GM12878 (cell line): ENCODE measurements at regions not wholly inside any gene's neighbourhood (a gene's known extent, or its start where the extent isn't known, plus 50 kb on each side); places are given as distances from the start of the nearest gene placed in this dataset.

Experiments used
- ATAC-seq: fragments of 200-7000 bp; cut with Tn5 transposase; 3 replicates; pipeline ENCODE4 v1.9.1; 2020; ENCODE audit warnings: mild to moderate bottlenecking, moderate library complexity
- BruUV-seq: library from RNA; stranded (reverse); fragments of 400-500 nt; replicated peaks from 2 replicates; lab custom pipeline; 2021; lab: Mats Ljungman, UMichigan
- CTCF ChIA-PET: fragments of 300-600 bp; sonication (Branson Sonifier 250); formaldehyde crosslinking; extraction: SDS; loops from one replicate; lab custom pipeline; 2021; ENCODE audit warnings: inconsistent platforms; lab: Yijun Ruan, JAX
- POLR2A ChIA-PET: fragments of 350-600 bp; formaldehyde crosslinking; extraction: SDS; loops from one replicate; lab custom pipeline; 2021; ENCODE audit warnings: inconsistent platforms; lab: Charles Lee
- RAD21 ChIA-PET: fragments of 300-600 bp; sonication (Branson Sonifier 250); formaldehyde crosslinking; loops from one replicate; lab custom pipeline; 2023; ENCODE audit warnings: antibody characterized with exemption; ENCODE audit not compliant: unreplicated experiment; lab: Charles Lee
- SMC1A ChIA-PET: fragments of 300-600 bp; sonication (Branson Sonifier 250); formaldehyde crosslinking; loops from one replicate; lab custom pipeline; 2023; ENCODE audit not compliant: unreplicated experiment, uncharacterized antibody; lab: Charles Lee
- DNase-seq: peaks from one replicate; pipeline ENCODE4 v3.0.0-alpha.2; 2011; ENCODE audit warnings: low read depth, low spot score
- FAIRE-seq: peaks from 3 replicates; lab custom pipeline; 2011; peaks lifted over from hg19 to GRCh38; lab: Jason Lieb, UNC
- H2AFZ ChIP-seq: 2 replicates; pipeline ENCODE4 v1.6.0; 2011; ENCODE audit warnings: low read depth, low read length, control low read depth; ENCODE audit not compliant: control insufficient read depth
- H3K27ac ChIP-seq: 2 replicates; pipeline ENCODE4 v1.5.1; 2011; ENCODE audit warnings: control low read depth; ENCODE audit not compliant: control insufficient read depth, insufficient read depth
- H3K27me3 ChIP-seq, 2 experiments: replicated peaks in 1 of 2; 2 replicates each; pipeline versions ENCODE4 v1.6.0 to v1.6.1; 2011; ENCODE audit warnings: low read length in 1 of 2; ENCODE audit not compliant: control insufficient read depth in 2 of 2, insufficient read depth in 2 of 2
- H3K36me3 ChIP-seq, 2 experiments: 2 replicates each; pipeline ENCODE4 v1.5.1; 2011; ENCODE audit warnings: low read length in 1 of 2; ENCODE audit not compliant: control insufficient read depth in 2 of 2, insufficient read depth in 2 of 2
- H3K4me1 ChIP-seq: 2 replicates; pipeline ENCODE4 v1.6.1; 2011; ENCODE audit warnings: mild to moderate bottlenecking, low read length, moderate library complexity, mixed read lengths; ENCODE audit not compliant: control insufficient read depth, insufficient read depth
- H3K4me2 ChIP-seq: 2 replicates; pipeline ENCODE4 v1.6.0; 2011; ENCODE audit warnings: control low read depth; ENCODE audit not compliant: control insufficient read depth, insufficient read depth
- H3K4me3 ChIP-seq: fragments of 200-600 bp; sonication (generic); 2 replicates; pipeline ENCODE4 v1.5.1; 2016
- H3K79me2 ChIP-seq: 2 replicates; pipeline ENCODE4 v1.6.0; 2011; ENCODE audit warnings: low read length; ENCODE audit not compliant: control insufficient read depth, insufficient read depth
- H3K9ac ChIP-seq: 2 replicates; pipeline ENCODE4 v1.8.0; 2011; ENCODE audit warnings: low read length, control low read depth, mixed read lengths; ENCODE audit not compliant: control insufficient read depth, insufficient read depth
- H3K9me3 ChIP-seq: replicated peaks from 3 replicates; pipeline ENCODE4 v1.5.1; 2011; ENCODE audit warnings: mild to moderate bottlenecking, low read length; ENCODE audit not compliant: control insufficient read depth, insufficient read depth
- H4K20me1 ChIP-seq: 2 replicates; pipeline ENCODE4 v1.6.0; 2011; ENCODE audit not compliant: control insufficient read depth, insufficient read depth
- RAD21 ChIP-seq: IDR thresholded peaks from 2 replicates; pipeline ENCODE4 v1.6.1; 2011; ENCODE audit warnings: mild to moderate bottlenecking, low read depth, low read length, moderate library complexity; ENCODE audit not compliant: insufficient read depth
- RUNX3 ChIP-seq: IDR thresholded peaks from 2 replicates; pipeline ENCODE4 v1.6.1; 2012; ENCODE audit warnings: low read length, inconsistent platforms
- SMC3 ChIP-seq: IDR thresholded peaks from 2 replicates; pipeline ENCODE4 v1.6.1; 2011; ENCODE audit warnings: low read length, improper control_type of control experiment, borderline replicate concordance
- SREBF2 ChIP-seq: IDR thresholded peaks from 2 replicates; pipeline ENCODE4 v1.6.1; 2012; ENCODE audit warnings: mild to moderate bottlenecking, low read length
- STAT3 ChIP-seq: IDR thresholded peaks from 2 replicates; pipeline ENCODE4 v1.6.1; 2011; ENCODE audit warnings: low read depth, low read length, improper control_type of control experiment
- YBX1 ChIP-seq: fragments of 450-650 bp; IDR thresholded peaks from 2 replicates; pipeline ENCODE4 v1.6.1; 2016; ENCODE audit warnings: antibody characterized with exemption
- WGBS: methylation state at CpG from one replicate; pipeline ENCODE4 v1.1.6; 2016; ENCODE audit warnings: low lambda C conversion rate; ENCODE audit not compliant: insufficient replicate concordance, insufficient coverage; ENCODE audit errors: missing lambda C conversion rate; 5-methylcytosine and 5-hydroxymethylcytosine counted together
- in situ Hi-C: fragments of 300-500 bp; cut with MboI; formaldehyde crosslinking; loops from 9 replicates; pipeline ENCODE4 v1.14.3; 2018; ENCODE audit warnings: mixed read lengths
- intact Hi-C: fragments of 100-400 bp; cut with micrococcal nuclease; formaldehyde crosslinking; loops from one replicate; pipeline ENCODE4 v1.14.2; 2022; ENCODE audit not compliant: unreplicated experiment
- TF ChIP-seq, protein P1 (sequence below), 3 experiments: IDR thresholded peaks in 2 of 3; conservative IDR thresholded peaks in 1 of 3; 2 replicates each; pipeline ENCODE4 v1.5.1; 2011; ENCODE audit warnings: low read depth in 3 of 3, low read length in 3 of 3, mild to moderate bottlenecking in 3 of 3, control low read depth in 2 of 3, moderate library complexity in 2 of 3, inconsistent platforms in 1 of 3, mixed read lengths in 1 of 3; ENCODE audit not compliant: control insufficient read depth in 2 of 3, insufficient read depth in 1 of 3; ENCODE audit errors: extremely low read depth in 1 of 3

DNA sequence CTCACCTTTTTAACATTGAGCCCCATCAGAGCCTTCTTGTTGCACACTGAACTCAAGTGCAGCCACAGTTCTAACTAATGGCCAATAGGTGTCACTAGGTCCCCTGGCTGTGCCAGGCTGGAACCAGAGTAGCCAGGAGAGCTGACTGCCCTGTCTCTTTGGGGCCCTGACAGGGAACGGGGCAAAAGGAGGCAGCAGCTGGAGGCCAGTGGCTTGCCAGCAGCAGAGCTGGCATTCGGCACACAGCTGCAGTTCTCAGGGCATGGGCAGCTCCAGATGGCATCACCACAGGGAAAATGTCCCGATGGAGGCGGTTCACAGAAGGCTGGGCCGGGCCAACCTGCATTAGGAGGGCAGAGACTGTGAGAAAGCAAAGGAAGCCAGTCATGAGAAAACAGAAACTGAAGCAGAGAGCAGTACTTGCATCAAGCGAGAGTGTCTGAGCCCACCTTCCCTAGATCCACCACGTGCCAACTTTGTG, 188.6 kb downstream of the FCRL5 start:
- WGBS = 1% methylated on average over 7 of the region's 7 CpGs
- in situ Hi-C loops = no loop called here
- no peaks in the 10 kb centered on the region for H3K9me3 ChIP-seq
- POLR2A ChIA-PET = no interaction called here
- no TSS peak for BruUV-seq
- RAD21 ChIA-PET = interaction anchor here (1.3 to 1.7 kb wide), 2 partner anchors 131 to 142 kb away, joined by 3 to 4 read pairs; no protein-coding TSS in a partner anchor
- TF ChIP-seq RAD21 (peak; percentile 49; the same call in 1 of the 2 replicates), SMC3 (peak; percentile 34; the same call in 1 of the 2 replicates), STAT3 (no peak), SREBF2 (no peak), YBX1 (no peak), RUNX3 (0 out of 2 replicates have a peak, but pooled peaks have one; percentile 5)
- TF ChIP-seq, protein P1, sequence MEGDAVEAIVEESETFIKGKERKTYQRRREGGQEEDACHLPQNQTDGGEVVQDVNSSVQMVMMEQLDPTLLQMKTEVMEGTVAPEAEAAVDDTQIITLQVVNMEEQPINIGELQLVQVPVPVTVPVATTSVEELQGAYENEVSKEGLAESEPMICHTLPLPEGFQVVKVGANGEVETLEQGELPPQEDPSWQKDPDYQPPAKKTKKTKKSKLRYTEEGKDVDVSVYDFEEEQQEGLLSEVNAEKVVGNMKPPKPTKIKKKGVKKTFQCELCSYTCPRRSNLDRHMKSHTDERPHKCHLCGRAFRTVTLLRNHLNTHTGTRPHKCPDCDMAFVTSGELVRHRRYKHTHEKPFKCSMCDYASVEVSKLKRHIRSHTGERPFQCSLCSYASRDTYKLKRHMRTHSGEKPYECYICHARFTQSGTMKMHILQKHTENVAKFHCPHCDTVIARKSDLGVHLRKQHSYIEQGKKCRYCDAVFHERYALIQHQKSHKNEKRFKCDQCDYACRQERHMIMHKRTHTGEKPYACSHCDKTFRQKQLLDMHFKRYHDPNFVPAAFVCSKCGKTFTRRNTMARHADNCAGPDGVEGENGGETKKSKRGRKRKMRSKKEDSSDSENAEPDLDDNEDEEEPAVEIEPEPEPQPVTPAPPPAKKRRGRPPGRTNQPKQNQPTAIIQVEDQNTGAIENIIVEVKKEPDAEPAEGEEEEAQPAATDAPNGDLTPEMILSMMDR (IDR thresholded peaks at IDR 0.05 in 2 of 3, conservative IDR thresholded peaks at IDR 0.05 in 1 of 3; ENCODE audit: control insufficient read depth in 2 of 3, extremely low read depth in 1 of 3, insufficient read depth in 1 of 3, low read depth in 3 of 3, low read length in 3 of 3) = peak; percentile 57 to 72 (median 70)
- TF ChIP-seq, all 136 proteins: peak for 4
- no peak overlapping the region for H3K4me3 ChIP-seq
- SMC1A ChIA-PET = interaction anchor here (1.0 to 1.6 kb wide), 6 partner anchors 9 to 167 kb away, joined by 3 to 7 read pairs (median 4); no protein-coding TSS in a partner anchor
- intact Hi-C loops = loop anchor here (5.0 kb wide), 1 partner anchor 56 kb away; no protein-coding TSS in a partner anchor
- no peaks in the 10 kb centered on the region for H3K36me3 ChIP-seq
- no peaks in the 10 kb centered on the region for H4K20me1 ChIP-seq
- FAIRE-seq = peak; percentile 18
- H3K4me2 ChIP-seq = peak overlapping the region; percentile 41; the same call in 1 of the 2 replicates
- H2AFZ ChIP-seq = peak overlapping the region; percentile 8
- CTCF ChIA-PET = interaction anchor here (1.0 to 2.3 kb wide), 15 partner anchors 9 to 190 kb away, joined by 3 to 18 read pairs (median 6); no protein-coding TSS in a partner anchor
- ATAC-seq = peak; percentile 98
- H3K4me1 ChIP-seq = peaks cover 11% of the 10 kb centered on the region
- peak; percentile 20 for DNase-seq
- H3K27ac ChIP-seq = no peak overlapping the region; the same call in 1 of the 2 replicates
- H3K9ac ChIP-seq = no peak overlapping the region
- no peaks in the 10 kb centered on the region for H3K27me3 ChIP-seq
- no peaks in the 10 kb centered on the region for H3K79me2 ChIP-seq
